ENCODE measurements at regions not wholly inside any gene's neighbourhood (a gene's known extent, or its start where the extent isn't known, plus 50 kb on each side); places are given as distances from the start of the nearest gene placed in this dataset.

DNA sequence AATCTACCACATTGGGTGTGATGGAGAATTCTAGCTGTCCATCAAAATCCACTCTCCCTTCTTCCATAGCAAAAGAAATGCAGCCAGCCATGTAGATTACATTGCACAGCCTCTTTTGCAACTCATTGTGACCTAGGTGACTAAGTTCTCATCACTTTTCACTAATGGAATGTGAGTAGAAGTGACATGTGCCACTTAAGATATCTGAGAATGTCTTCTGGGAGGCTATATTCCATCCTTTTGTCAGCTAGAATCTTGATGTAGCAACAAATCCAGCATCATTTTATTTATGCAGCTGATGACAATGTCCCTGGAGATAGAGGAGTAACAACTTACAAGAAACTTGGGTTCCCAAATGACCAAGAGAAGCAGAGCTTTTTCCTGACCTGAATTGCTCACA lies 61.5 kb upstream of the API5 start:
- no peak overlapping the region for H3K27ac ChIP-seq (ENCODE audit: low read length)
- no peaks in the 10 kb centered on the region for H3K4me1 ChIP-seq (ENCODE audit: insufficient read depth, low read length)
- H4K20me1 ChIP-seq (ENCODE audit: insufficient read depth, low read length), result no peaks in the 10 kb centered on the region
- no peaks in the 10 kb centered on the region for H3K79me2 ChIP-seq (ENCODE audit: insufficient read depth, low read length)
- no peak overlapping the region for H3K4me2 ChIP-seq (ENCODE audit: insufficient read depth, low read length)
- ATAC-seq (ENCODE audit: insufficient read depth, low read depth) (no peak), DNase-seq (no peak)
- H2AFZ ChIP-seq (ENCODE audit: low read depth, low read length), result no peak overlapping the region
- H3K36me3 ChIP-seq (ENCODE audit: insufficient read depth, low read length), result no peaks in the 10 kb centered on the region
- TF ChIP-seq, protein P1, sequence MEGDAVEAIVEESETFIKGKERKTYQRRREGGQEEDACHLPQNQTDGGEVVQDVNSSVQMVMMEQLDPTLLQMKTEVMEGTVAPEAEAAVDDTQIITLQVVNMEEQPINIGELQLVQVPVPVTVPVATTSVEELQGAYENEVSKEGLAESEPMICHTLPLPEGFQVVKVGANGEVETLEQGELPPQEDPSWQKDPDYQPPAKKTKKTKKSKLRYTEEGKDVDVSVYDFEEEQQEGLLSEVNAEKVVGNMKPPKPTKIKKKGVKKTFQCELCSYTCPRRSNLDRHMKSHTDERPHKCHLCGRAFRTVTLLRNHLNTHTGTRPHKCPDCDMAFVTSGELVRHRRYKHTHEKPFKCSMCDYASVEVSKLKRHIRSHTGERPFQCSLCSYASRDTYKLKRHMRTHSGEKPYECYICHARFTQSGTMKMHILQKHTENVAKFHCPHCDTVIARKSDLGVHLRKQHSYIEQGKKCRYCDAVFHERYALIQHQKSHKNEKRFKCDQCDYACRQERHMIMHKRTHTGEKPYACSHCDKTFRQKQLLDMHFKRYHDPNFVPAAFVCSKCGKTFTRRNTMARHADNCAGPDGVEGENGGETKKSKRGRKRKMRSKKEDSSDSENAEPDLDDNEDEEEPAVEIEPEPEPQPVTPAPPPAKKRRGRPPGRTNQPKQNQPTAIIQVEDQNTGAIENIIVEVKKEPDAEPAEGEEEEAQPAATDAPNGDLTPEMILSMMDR (IDR thresholded peaks at IDR 0.05; ENCODE audit: borderline replicate concordance, extremely low read depth, low read length, poor library complexity, severe bottlenecking), result no peak
- TF ChIP-seq EZH2 (IDR thresholded peaks at IDR 0.05; ENCODE audit: borderline replicate concordance, low read depth, low read length, severe bottlenecking), result no peak
- H3K9me3 ChIP-seq (ENCODE audit: insufficient read depth, low read length, severe bottlenecking), result no peaks in the 10 kb centered on the region
- H3K9ac ChIP-seq (ENCODE audit: low read depth, low read length), result no peak overlapping the region
- H3K4me3 ChIP-seq (ENCODE audit: low read depth in 1 of 2, low read length in 2 of 2), result no peak overlapping the region
- no peaks in the 10 kb centered on the region for H3K27me3 ChIP-seq (ENCODE audit: insufficient read depth, low read length, poor library complexity)

- Histone ChIP-seq H2AFZ (ENCODE audit: low read depth, low read length) (no peak overlapping the region), H3K9me3 (ENCODE audit: insufficient read depth, low read length, severe bottlenecking) (no peaks in the 10 kb centered on the region)
- TF ChIP-seq, protein P1 (IDR thresholded peaks at IDR 0.05; ENCODE audit: borderline replicate concordance, extremely low read depth, low read length, poor library complexity, severe bottlenecking), result no peak
- TF ChIP-seq EZH2 (IDR thresholded peaks at IDR 0.05; ENCODE audit: borderline replicate concordance, low read depth, low read length, severe bottlenecking), result no peak
These were observed 50.0 kb upstream of the API5 start for GRCh38 chr11:43261775-43262174.

More at GRCh38 chr11:43261775-43262174, 50.0 kb upstream of the API5 start:
- Histone ChIP-seq H3K4me3 (ENCODE audit: low read depth in 1 of 2, low read length in 2 of 2) (no peak overlapping the region), H3K27me3 (ENCODE audit: insufficient read depth, low read length, poor library complexity) (no peaks in the 10 kb centered on the region), H4K20me1 (ENCODE audit: insufficient read depth, low read length) (no peaks in the 10 kb centered on the region), H3K9ac (ENCODE audit: low read depth, low read length) (no peak overlapping the region), H3K36me3 (ENCODE audit: insufficient read depth, low read length) (no peaks in the 10 kb centered on the region), H3K27ac (ENCODE audit: low read length) (no peak overlapping the region), H3K4me2 (ENCODE audit: insufficient read depth, low read length) (no peak overlapping the region), H3K4me1 (ENCODE audit: insufficient read depth, low read length) (no peaks in the 10 kb centered on the region), H3K79me2 (ENCODE audit: insufficient read depth, low read length) (no peaks in the 10 kb centered on the region)
- ATAC-seq (ENCODE audit: insufficient read depth, low read depth) (no peak), DNase-seq (no peak)

Data from DND-41 (cell line).